Stimulated activated CD8-positive, alpha-beta memory T cell treated with anti-CD3 and anti-CD28 coated beads, Interleukin-7, amount 100 ng/mL, for 24 hours (primary cell): ENCODE measurements at regions not wholly inside any gene's neighbourhood (a gene's known extent, or its start where the extent isn't known, plus 50 kb on each side); places are given as distances from the start of the nearest gene placed in this dataset.
"Not testable (repeated sequence)": the region's sequence is repeated elsewhere in the genome, so short reads cannot be mapped to it uniquely, and the experiment has no call there.

Experiments
- DNase-seq: peaks from one replicate; pipeline ENCODE4 v3.0.0-alpha.2; 2020; ENCODE audit warnings: low read depth

- no peak for DNase-seq
These were observed 84.6 kb upstream of the NDUFV2 start for GRCh38 chr18:9017905-9018227.

- no peak for DNase-seq
These were observed 83.4 kb upstream of the NDUFV2 start for GRCh38 chr18:9019135-9019534.

GRCh38 chr18:9020221-9020620 is 82.3 kb upstream of the NDUFV2 start:
- no peak for DNase-seq

- DNase-seq, result no peak
These were observed 81.0 kb upstream of the NDUFV2 start for GRCh38 chr18:9021458-9021857.

DNA sequence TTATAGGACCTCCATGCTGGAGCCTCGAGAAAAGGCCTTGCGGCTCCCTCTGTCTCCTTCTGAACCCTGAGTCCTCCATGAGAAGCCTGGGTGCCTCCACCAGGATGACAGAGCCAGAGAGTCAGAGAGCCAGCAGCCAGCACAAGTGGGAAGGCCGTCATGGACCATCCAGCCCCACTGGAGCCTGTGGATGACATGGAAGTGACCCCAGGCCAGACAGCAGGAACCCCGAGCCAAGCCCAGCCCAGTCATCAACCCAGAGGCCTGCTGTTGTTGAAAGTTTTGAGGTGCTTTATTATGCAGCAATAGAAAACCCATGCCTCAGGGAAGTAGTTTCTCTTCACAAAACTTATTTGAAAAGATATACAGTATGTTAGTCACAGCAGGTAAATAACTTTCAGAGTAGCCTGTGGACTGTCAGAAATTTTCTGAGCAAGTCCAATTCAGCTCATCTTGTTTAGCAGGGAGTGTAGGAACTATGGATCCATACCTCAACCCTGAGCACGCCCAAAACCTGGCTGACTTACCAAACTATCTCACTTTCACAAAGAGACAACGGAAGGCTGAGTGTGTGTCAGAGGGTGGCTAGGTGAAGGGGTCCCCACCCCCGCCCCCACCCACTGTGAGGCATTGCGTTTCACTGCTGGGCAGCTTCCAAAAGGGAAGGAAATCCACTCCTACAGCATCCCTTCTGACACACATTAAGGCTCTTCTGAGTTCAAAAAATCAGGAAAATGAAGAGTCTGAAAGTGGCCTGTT is 79.9 kb upstream of the NDUFV2 start:
- DNase-seq, result no peak

GRCh38 chr18:9024031-9024646 is 78.4 kb upstream of the NDUFV2 start:
- not testable (repeated sequence) for DNase-seq

DNA sequence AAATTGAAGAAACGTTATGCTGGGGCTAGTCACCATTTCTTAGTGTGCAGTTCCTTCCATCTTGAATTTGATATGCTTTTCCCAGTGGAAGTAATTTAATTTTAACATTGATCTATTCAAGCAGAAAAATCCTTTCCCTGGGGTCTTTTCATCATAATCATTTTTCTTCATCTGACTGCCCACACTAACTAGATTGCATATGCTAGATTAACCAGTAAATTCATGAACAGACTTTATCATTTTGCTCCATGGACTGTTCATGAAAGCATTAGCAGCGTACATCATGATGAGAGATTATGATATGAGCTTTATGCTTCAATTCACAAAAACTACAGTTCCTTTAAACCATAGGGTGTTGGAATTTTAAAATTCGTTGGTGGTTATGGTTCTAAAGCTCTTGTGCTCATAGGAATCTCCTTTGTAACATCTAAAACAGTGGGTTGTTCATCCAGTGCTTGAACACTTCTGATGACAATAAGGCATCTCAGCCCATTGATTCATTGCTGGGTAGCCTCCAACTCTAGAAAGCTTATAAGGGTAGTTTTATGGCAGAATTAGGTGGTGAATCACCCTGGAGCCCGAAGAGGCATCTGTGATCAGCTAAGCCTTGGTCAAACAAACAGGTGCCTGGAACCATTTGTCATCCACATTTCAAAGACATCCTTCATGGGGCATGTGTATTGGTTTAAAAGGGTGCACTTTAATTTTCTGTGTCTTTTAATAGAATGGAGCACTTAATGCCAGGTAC is 77.2 kb upstream of the NDUFV2 start:
- DNase-seq, result no peak

GRCh38 chr18:9029131-9029530 is 73.4 kb upstream of the NDUFV2 start:
- DNase-seq, result no peak

DNA sequence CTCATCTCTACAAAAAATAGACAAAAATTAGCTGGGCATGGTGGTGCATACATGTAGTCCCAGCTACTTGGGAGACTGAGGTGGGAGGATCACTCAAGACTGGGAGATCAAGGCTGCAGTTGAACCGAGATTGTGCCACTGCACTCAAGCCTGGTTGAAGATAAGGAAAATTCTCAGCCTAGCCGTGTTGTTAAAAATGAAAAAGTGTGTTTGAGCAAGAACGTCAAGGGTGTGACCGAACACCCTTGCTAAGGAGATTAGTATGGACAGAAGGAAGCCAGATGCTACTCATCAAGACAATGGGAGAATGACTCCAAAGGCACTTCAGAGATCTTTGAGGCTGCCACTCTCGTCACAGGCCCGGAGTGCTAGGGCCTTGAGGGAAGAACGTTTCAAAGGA is 70.0 kb upstream of the NDUFV2 start:
- no peak for DNase-seq

DNA sequence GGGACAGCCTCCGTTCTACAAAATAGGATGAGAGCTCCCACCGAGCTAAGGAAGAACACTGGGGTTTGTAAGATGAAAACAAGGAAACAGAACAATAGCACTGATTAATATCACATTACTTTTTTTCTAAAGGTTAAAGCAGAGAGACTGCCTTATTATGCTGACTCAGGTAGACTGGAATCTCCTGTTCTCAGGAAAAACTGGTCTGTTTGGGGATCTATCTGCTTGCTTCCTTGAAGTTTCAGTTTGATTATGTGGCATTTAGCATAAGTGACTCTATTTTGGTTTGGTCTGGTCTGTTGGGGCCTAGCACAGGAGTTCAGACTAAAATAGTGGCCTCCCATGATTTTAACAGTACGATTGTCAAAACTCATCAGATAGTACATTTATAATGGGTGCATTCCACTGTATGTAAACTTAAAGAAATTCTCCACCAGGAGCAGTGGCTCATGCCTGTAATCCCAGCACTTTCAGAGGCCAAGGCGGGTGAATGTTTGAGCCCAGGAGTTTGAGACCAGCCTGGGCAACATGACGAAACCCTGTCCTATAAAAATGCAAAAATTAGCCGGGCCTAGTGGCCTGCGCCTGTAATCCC is 64.1 kb upstream of the NDUFV2 start:
- no peak for DNase-seq

- no peak for DNase-seq
These were observed 62.9 kb upstream of the NDUFV2 start for GRCh38 chr18:9039441-9040071.

- DNase-seq, result no peak
These were observed 59.6 kb upstream of the NDUFV2 start for GRCh38 chr18:9042766-9043481.

DNA sequence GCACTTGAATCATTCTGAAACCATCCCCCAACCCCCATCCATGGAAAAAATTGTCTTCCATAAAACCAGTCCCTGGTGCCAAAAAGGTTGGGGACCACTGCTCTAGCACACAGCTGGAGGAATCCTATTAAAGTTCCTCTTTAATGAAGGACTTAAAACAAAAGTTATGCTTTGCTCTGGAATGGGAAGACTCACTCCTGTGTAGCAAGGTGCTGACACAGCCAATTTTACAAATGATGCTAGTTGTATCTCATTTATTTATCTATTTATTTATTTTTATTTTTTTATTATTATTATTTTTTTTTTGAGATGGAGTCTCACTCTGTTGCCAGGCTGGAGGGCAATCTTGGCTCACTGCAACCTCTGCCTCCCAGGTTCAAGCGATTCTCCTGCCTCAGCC is 58.9 kb upstream of the NDUFV2 start:
- no peak for DNase-seq

GRCh38 chr18:9047715-9048114 is 54.8 kb upstream of the NDUFV2 start:
- DNase-seq, result no peak

DNA sequence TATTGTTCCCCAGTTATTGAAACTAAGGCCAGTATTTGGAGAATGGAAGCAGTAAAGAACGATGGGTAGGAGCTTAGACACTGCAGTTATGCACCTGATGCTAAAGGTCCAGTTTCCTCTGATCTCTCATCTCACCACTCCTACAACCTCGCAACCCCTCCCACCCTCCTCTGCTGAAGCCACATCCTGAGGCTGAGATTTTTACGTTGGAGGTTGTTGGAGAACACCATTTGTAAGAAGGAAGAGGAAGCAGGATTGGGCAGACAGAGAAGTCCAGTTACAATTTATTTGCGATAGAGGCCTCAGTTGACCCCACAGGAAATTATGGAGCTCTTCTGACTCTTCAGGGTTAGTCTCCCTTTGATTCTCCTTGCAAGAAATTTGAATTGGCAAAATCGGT is 54.3 kb upstream of the NDUFV2 start:
- DNase-seq, result no peak

- no peak for DNase-seq
These were observed 53.5 kb upstream of the NDUFV2 start for GRCh38 chr18:9048808-9049494.

- no peak for DNase-seq
These were observed 53.0 kb upstream of the NDUFV2 start for GRCh38 chr18:9049495-9049809.

DNA sequence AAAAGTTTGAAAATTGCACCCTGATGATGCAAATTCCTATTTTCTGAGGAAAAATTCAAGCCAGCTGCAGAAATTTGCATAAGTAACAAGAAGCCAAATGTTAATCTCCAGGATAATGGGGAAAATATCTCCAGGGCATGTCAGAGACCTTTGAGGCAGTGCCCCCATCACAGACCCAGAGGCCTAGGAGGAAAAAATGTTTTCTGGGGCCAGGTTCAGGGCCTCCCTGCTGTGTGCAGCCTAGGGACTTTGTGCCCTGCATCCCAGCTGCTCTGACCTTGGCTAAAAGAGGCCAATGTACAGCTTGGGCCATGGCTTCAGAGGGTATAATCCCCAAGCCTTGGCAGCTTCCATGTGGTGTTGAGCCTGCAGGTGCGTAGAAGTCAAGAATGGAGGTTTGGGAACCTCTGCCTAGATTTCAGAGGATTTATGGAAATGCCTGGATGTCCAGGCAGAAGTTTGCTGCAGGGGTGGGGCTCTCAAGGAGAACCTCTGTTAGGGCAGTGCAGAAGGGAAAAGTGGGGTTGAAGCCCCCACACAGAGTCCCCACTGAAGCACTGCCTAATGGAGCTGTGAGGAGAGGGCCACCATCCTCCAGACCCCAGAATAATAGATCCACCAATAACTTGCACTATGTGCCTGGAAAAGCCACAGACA is 51.7 kb upstream of the NDUFV2 start:
- not testable (repeated sequence) for DNase-seq
